ENCODE measurements at regions not wholly inside any gene's neighbourhood (a gene's known extent, or its start where the extent isn't known, plus 50 kb on each side); places are given as distances from the start of the nearest gene placed in this dataset.

DNA sequence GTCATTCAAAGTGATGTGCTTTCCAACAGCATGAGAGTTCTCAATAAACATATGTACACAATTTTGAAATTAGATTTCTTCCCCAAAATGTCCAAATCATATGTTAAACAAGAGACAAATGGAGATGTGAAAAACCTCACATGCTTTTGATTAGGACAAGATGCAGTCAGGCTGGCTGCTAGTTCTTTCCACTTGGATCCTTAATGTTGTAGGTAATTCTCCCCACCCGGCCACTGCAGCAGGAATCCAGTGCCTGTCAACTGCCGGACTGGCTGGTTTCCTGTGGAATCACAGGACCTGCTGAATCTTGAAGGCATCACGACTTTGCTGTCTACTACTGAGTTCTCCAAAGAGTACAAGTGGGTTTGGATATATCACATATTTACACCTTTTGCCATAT is 138.6 kb upstream of the AKR1E2 start:
- DNase-seq: no peak

GRCh38 chr10:4686644-4686996 is 139.4 kb upstream of the AKR1E2 start:
- DNase-seq: no peak

- no peak for DNase-seq
Measured at GRCh38 chr10:4685904-4686643, 139.9 kb upstream of the AKR1E2 start.

GRCh38 chr10:4685491-4685890 is 140.5 kb upstream of the AKR1E2 start:
- no peak for DNase-seq

- no peak for DNase-seq
Measured at GRCh38 chr10:4684434-4684833, 141.6 kb upstream of the AKR1E2 start.

DNA sequence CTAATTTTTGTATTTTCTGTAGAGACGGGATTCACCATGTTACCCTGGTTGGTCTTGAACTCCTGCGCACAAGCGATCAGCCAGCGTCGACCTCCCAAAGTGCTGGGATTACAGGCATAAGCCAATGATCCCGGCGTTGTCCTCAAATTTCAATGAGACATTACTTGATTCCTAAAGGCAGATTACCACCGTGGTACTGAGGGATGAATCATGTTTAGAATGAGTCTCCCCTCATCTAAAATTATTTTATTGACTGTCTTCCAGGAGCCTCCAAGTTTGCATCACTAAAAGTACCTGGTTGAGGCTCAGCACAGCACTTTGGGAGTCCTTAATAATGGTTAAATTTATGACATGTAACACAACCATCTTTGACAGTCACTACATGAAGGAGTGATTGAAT is 142.2 kb upstream of the AKR1E2 start:
- no peak for DNase-seq

DNA sequence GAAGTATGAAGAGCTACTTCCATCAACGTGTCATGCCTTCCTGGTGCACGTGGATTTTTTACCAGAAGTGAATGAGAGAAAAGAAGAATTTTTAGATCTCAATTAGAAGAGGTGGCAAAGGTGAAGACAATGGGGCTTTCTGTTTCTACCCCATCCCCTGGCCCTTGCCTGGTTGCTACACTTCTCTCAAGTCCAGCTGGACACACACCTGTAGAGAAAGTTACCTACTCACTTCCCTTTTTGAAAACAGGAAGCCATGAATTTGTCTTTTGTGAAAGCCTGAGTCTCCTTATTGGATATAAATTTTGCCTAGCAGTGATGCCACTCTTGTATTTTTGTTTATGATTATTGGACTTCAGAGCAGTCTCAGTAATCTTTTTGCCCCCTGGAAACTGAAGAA is 142.9 kb upstream of the AKR1E2 start:
- no peak for DNase-seq

DNA sequence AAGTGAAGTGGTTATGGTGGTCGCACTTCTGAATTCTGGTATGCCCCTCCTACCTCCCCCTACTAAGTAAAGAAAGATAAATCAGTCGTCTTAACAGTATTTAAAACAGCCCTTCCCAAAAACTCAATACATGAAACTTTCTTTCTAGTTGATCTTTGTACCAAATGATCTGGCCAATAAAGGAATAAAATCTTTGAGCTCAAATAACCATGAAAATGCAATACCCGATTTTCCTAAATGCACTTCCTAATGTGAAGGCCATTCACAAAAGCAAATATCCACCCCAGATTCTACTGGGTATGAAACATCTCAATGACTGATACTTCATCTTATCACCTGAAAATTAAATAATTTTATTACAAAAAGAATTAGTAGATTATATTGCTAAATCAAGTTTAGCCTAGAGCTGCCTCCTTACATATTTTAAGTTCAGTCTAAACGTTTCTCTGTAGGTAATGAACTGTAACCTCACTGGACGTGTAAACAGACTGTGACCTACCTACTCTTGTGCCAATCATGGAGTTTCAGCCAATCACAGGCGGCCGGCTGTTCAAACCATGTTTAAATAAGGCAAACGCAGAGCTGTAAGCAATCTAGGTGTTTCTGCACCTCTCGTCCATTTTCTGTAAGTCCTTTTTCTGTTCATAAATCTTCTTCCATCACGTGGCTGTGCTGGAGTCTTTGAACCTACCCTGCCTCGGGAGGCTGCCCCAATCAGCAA is 146.9 kb upstream of the AKR1E2 start:
- no peak for DNase-seq

GRCh38 chr10:4678023-4678950 is 147.7 kb upstream of the AKR1E2 start:
- no peak for DNase-seq

- no peak for DNase-seq
Measured at GRCh38 chr10:4677296-4678021, 148.5 kb upstream of the AKR1E2 start.

GRCh38 chr10:4676566-4676965 is 149.4 kb upstream of the AKR1E2 start:
- no peak for DNase-seq

DNA sequence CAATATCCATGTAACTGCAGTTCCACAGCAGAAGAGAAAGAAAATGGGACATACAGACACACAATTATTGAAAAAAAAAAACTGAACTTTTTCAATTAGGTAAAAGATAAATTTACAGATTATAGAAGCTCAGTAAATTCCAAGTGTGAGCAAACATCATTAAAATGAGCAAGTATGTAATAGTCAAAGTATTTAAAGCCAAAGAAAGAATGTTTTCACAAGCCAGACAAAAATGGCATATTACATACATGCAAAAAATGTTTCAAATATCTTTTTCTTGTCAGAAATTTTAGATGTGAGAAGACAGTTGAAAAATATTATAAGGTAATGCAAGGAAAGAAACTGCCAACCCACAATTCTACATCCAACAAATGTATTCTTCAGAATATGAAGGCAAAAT is 150.2 kb upstream of the AKR1E2 start:
- no peak for DNase-seq

- DNase-seq: no peak
Measured at GRCh38 chr10:4673279-4674040, 152.5 kb upstream of the AKR1E2 start.

DNA sequence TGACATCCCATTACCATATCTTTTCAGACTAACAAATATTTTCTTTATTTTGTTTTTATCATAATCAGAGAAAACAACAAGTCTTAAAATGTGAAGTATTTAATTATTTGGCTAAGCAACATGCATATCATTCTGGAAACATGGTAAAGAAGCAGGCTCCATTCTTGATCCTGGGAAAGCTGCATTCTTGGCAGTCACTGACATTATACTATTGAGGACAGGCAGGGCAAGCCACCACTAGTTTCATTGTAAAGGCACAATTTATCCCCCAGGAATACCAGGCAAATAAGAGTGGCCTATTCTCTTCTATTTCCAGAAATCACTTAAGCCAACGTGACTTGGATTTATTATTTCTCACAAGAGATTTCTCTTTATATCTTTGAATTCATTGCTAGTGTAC is 153.8 kb upstream of the AKR1E2 start:
- no peak for DNase-seq

GRCh38 chr10:4671451-4672145 is 154.4 kb upstream of the AKR1E2 start:
- DNase-seq: no peak

GRCh38 chr10:4670737-4671136 is 155.3 kb upstream of the AKR1E2 start:
- no peak for DNase-seq

GRCh38 chr10:4669585-4669984 is 156.4 kb upstream of the AKR1E2 start:
- no peak for DNase-seq

DNA sequence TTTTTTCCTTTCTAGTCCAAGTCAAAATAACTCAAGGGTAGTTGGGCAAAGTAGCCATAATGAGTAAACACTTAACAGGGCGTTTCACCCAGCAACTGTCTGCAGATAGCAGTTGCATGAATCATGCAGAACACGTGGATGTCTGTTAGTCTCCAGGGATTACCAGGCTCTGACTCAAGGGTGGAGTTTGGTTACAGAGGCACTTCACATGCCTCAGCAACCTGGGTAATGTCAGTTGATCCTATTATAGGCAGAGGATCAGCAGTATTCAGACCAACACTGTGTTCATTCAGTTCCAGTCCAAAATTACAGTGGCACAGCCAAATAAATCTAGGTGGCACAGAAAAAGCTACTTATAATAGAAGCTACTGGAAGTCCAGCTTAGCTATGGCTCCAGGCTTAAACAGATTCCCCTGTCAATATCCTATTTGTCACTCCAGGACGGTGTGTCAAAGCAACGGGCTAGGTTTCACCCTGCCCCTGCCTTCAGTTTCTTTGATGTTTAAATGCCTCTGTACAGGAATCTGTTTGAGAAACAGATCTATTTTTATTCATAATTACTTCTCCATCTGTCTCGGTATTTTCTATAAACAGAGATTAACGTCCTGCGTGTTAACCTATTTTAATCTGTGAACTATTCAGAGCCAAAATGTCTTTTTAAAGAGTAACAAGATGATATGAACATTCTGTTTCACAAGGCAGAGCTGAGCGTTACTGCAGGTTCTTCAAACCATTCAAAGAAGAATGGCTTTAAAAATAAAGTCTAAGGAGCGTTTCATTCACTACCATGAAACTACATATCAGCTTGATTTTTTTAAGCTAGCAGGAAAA is 162.6 kb upstream of the AKR1E2 start:
- no peak for DNase-seq

DNA sequence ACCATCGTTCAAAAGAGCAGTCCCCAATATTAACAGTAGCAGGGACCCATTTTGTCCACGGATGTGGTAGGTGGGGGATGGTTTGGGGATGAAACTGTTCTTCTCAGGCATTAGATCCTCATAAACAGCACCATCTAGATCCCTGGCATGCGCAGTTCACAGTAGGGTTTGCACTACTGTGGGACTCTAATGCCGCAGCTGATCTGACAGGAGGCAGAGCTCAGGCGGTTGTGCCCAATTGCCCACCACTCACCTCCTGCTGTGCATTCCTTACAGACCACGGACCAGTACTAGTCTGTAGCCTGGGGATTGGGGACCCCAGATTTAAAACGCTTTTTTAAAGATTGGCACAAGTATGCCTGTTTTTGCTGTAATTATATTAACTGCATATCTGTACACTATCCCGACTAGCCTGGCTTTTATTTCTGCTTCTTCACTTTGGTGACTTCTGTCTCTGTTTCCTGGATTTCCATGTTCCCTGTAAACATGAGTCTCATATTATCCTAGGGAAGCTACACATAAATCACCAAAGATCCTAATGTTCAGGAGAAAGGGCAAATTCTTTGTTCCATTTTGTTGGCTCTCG is 163.3 kb upstream of the AKR1E2 start:
- DNase-seq: no peak

Data from stimulated activated CD4-positive, alpha-beta T cell treated with anti-CD3 and anti-CD28 coated beads, Interleukin-12 subunit alpha, Interleukin-12 subunit beta, amount 100 ng/mL, for 4 hours (primary cell).